C4-2B (cell line): ENCODE measurements at regions not wholly inside any gene's neighbourhood (a gene's known extent, or its start where the extent isn't known, plus 50 kb on each side); places are given as distances from the start of the nearest gene placed in this dataset.
"Not testable (repeated sequence)": the region's sequence is repeated elsewhere in the genome, so short reads cannot be mapped to it uniquely, and the experiment has no call there.

Source experiments
- H3K27ac ChIP-seq: fragments of 450-650 bp; 2 replicates; pipeline ENCODE4 v1.5.1; 2017
- ZFX ChIP-seq: fragments of 450-650 bp; IDR thresholded peaks from 2 replicates; pipeline ENCODE4 v1.6.1; 2017
- TF ChIP-seq, protein P1 (sequence below): fragments of 450-650 bp; conservative IDR thresholded peaks from 2 replicates; pipeline ENCODE4 v1.5.1; 2017; ENCODE audit warnings: mild to moderate bottlenecking

DNA sequence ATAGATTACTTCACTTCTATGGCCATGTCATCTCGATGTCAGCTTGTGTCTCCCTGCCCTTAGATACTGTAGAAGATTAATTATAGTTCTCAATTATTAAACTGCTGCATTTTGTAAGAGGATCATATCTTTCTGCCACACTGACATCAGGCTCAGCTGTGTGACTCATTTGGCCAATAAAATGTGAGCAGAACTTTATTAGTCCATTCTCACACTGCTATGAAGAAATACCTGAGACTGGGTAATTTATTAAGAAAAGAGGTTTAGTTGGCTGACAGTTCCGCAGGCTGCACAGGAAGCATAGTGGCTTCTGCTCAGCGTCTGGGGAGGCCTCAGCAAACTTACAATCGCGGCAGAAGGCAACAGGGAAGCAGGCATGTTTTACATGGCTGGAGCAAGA is 290.4 kb downstream of the RAD51AP2 start:
- no peak overlapping the region for H3K27ac ChIP-seq
- no peak for TF ChIP-seq ZFX
- TF ChIP-seq, protein P1, sequence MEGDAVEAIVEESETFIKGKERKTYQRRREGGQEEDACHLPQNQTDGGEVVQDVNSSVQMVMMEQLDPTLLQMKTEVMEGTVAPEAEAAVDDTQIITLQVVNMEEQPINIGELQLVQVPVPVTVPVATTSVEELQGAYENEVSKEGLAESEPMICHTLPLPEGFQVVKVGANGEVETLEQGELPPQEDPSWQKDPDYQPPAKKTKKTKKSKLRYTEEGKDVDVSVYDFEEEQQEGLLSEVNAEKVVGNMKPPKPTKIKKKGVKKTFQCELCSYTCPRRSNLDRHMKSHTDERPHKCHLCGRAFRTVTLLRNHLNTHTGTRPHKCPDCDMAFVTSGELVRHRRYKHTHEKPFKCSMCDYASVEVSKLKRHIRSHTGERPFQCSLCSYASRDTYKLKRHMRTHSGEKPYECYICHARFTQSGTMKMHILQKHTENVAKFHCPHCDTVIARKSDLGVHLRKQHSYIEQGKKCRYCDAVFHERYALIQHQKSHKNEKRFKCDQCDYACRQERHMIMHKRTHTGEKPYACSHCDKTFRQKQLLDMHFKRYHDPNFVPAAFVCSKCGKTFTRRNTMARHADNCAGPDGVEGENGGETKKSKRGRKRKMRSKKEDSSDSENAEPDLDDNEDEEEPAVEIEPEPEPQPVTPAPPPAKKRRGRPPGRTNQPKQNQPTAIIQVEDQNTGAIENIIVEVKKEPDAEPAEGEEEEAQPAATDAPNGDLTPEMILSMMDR: no peak

DNA sequence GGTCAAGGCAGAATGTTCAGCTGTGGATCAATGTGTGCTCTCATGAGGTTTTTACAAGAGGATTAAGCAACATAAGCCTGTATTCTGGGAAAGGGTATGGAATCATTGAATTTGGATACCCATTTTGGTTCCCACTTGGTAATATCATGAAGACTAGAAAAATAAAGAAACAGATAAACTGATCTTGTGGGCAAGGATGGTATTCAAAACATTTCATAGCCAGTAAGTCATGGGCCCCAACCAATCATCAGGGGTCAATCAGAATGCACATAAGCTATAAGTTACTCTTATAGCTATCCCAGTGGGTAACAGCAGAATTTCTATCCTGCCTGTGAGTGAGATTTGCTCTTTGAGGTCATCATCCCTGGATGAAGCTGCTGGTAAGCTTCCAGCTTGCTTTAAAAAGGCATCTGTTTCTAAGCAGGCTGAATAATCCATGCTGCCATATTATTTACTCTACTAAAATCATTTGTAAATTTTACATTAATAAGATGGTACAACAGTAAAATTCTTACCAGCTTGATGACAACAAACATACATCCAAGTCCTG is 291.2 kb downstream of the RAD51AP2 start:
- H3K27ac ChIP-seq: no peak overlapping the region
- TF ChIP-seq, protein P1: no peak
- TF ChIP-seq ZFX: no peak

DNA sequence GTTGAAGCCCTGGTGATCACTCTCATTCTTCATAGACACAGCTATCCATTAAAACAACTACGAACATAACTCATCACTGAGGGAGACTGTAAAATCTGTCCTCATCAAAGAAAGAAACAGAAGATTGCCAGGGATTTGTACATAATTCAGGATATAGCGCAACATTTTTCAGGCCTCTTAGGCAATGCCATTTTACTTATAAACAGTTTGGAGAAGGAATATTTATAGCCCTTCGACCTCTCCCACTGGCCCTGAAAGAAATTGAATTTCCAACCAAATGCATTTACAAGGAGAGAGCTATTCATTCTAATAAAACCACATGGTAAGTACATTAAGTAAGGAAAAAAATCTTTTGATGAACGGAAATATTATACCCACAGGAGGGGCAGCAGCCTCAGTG is 295.0 kb downstream of the RAD51AP2 start:
- TF ChIP-seq, protein P1: no peak
- TF ChIP-seq ZFX: no peak
- no peak overlapping the region for H3K27ac ChIP-seq

DNA sequence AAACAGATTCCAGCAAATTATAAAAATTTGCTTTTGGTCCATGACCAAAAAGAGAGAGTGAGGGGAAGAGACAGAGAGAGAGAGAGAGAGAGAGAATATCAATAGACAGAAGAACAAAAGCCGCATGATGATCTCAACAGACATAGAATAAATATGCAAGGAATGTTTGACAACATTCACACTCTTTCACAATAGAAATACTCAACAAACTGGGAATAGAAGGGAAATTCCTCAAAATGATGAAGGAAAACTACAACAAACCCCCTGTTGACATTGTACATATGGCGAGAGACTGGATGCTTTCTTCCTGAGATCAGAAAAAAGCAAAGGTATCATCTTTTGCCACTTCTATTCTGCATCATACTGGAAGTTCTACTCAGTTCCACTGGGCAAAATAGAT is 309.7 kb downstream of the RAD51AP2 start:
- H3K27ac ChIP-seq: no peak overlapping the region
- TF ChIP-seq ZFX: no peak
- TF ChIP-seq, protein P1: no peak

DNA sequence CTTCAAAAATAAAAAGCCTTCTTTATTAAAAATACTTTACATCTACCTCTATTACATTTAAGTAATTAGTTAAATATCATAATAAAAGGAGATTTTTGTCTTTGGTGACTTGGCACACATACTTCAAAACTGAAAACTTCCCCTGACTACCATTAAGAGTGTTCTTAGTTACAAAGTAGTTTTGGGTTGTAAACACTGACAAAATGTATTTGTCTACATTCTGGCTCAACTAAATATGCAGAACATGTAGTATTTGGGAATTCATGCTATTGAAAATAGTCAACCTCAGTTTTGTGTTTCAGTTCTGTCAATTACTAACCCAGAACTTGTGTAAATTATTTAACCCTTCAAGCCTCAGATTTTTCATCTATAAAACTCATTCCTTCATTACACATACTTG is 311.5 kb downstream of the RAD51AP2 start:
- no peak for TF ChIP-seq ZFX
- TF ChIP-seq, protein P1: no peak
- H3K27ac ChIP-seq: no peak overlapping the region

DNA sequence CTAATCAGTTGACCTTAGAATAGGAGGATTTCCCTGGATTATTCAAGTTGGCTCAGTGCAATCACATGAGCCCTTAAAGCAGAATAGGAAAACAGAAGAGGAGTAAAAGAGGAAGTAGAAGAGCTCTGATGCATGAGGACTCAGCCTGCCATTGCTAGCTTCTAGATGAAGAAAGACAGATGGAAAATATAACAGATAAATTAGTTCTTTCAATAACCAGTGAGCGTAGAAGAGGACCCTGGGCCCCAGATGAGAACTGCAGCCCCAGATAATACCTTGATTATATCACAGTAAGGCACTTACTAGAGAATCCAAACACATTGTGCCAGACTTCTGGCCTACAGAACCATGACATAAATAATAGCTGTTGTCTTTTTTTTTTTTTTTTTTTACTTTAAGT is 314.0 kb downstream of the RAD51AP2 start:
- not testable (repeated sequence) for H3K27ac ChIP-seq

DNA sequence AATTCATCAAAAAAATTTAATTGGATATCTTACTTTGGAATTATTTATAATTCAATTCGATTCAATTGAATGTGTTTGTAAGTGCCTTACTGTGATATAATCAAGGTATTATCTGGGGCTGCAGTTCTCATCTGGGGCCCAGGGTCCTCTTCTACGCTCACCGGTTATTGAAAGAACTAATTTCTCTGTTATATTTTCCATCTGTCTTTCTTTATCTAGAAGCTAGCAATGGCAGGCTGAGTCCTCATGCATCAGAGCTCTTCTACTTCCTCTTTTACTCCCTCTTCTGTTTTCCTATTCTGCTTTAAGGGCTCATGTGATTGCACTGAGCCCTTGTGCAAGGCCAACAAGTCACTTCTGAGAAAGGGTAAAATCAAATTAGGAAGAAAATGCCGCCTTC is 315.6 kb downstream of the RAD51AP2 start:
- H3K27ac ChIP-seq: not testable (repeated sequence)

DNA sequence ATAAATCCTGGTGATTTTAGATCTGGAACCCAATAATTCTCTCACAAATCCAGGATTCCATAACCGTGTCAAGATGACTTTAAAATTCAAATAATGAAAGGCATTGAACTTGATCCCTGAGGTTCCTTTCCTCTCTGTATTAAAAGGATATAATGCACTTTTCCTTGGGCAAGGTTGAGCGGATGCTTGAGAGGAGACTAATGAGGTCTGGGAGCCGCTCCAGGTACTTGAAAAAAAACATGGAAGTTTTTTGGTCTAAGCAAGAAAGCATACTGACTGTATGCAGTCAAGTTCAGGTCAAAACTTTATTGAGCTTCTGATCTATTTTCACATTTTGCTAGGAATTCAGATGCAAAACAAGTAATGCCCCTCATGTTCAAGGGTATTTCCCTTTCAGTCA is 318.5 kb downstream of the RAD51AP2 start:
- TF ChIP-seq, protein P1: no peak
- TF ChIP-seq ZFX: no peak
- H3K27ac ChIP-seq: no peak overlapping the region

DNA sequence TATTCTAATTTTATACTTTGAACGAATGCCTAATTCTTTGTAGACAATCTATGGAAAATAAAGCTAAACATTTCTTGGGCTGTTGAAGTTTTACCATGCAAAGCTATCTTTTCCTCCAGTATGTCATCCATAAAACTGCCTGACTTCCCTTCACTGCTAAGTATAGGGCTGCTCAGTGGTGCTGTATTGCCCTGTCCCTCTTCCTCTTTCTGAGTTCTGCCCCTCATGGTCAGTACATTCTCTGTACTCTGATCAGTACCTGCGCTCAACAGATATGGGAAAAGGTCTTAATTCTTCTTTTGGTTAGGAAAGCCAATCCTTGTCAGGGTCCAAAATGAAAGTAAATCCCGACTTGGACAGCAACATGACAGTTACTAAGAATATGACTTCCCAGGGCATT is 321.9 kb downstream of the RAD51AP2 start:
- no peak for TF ChIP-seq ZFX
- TF ChIP-seq, protein P1: no peak
- no peak overlapping the region for H3K27ac ChIP-seq
